Ureter (tissue), 1 donor: ENCODE measurements at regions not wholly inside any gene's neighbourhood (a gene's known extent, or its start where the extent isn't known, plus 50 kb on each side); places are given as distances from the start of the nearest gene placed in this dataset.

Experiments
- DNase-seq: peaks from one replicate; pipeline ENCODE4 v3.0.0-alpha.2; 2020; ENCODE audit warnings: low spot score
- donor health status: DM: yes; HTN: yes; CAD: no.

DNA sequence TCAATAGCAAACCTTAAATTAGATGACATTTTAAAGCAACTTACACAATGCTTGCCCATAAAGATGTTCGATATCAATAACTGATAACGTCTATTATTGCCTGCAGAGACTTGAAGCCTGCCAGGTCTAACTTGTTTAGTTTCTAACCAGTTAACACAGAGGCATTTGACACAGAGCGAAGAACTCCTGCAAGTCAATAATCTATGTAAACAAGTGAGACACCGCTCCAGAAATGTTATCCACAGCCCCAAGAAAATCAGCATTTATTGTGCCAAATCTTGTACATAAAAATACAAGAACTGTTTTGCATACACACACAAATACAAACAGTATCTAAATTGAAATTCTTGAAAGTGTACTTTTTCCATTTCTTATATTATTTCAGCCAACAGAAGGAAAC lies 236.0 kb upstream of the DIO3 start:
- no peak for DNase-seq

DNA sequence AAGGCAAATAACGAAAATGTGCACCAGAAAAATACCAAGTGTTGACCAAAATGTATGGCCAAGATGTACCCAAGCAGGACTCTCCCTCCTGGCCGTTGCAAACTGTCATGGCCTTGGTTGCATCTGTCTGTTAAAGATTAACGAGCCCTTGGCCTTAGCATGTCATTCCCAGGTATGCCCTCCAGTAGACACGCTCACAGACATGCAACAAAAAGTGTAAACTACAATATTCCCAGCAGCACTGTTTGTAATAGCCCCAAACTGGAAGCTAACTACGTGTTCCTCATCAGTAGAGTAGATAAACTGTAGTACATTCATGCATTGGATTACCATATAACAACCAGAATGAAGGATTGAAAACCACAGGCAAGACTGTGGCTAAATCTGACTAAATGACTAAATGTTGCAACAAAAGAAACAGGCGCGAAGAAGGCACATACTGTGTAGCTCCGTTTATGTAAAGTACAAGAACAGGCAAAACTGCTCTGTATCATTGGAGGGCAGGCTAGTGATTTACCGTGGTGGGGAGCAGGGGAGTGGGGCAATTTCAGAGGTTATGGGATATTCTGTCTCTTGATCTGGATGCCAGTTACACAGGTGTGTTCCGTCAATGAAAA lies 232.8 kb upstream of the DIO3 start:
- no peak for DNase-seq

DNA sequence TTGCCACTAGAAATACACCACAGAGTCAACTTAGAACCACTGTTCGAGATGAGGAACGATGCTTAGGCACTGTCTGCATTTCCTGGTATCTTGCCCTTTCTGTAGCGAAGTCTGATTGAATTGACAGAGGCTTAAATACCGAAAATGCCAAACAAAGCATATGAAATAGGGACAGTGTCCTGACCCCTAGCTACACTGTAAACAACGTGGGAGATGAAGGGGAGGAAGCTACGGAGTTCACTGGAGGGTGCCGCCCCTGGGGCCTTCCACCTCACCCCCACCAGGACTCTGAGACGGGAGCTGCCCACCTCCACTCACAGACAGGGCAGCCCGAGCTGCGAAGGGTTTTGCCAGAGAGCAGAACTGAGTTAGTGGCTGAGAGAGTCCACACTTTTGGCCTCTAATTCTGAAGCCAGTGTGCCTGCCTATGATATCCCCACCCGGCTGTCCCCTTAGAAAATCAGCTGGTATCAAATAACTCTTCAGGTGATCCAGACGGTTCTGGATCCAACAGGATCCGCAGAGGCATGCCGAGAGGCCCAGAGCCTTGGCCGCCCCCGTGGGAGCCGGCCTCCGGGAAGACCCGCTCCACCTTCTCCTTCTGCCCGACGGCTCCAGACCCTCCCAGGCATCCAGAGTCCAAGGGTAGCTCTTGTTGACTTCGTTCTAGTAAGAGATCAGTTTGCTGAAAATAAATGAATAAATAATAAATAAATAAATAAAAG lies 230.7 kb upstream of the DIO3 start:
- DNase-seq, result no peak

DNA sequence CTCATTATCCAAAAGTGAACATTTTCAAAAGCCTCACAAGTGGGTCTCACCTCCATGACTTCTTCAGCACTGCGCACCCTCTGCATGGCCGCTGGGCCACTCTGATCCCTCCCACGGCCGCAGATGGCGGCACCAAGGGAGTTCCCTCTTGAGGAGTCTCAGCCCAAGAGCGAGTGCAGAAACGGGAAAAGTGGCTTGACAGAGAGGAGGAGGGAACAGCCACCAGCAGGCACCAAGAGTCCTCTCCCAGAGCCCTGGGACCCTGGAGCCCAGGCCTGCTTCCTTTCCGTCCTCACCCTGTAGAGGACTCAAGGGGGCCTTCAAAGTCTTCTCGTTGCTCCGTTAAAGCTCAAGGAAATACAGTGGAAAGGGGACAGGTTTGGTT lies 230.2 kb upstream of the DIO3 start:
- no peak for DNase-seq

DNA sequence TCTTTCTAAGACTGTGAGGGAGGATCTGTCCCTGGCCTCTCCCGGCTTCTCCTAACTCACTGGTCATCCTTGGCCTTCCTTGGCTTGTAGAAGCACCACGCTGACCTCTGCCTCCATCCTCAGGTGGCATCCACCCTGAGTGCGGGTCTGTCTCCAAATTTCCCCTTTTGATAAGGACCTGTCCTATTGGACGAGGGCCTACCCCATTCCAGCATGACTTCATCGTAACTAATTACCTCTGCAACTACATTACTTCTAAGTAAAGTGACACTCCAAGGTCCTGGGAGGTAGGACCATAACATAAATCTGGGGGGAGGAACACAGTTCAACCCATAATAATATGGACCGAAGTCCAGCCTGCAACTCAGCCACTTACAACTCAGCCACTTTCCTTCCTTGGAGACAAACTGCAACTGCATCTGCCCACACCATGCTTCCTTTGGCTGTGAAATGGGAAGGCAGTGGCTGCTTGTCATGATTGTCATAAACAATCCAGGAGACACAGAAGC lies 229.6 kb upstream of the DIO3 start:
- no peak for DNase-seq

DNA sequence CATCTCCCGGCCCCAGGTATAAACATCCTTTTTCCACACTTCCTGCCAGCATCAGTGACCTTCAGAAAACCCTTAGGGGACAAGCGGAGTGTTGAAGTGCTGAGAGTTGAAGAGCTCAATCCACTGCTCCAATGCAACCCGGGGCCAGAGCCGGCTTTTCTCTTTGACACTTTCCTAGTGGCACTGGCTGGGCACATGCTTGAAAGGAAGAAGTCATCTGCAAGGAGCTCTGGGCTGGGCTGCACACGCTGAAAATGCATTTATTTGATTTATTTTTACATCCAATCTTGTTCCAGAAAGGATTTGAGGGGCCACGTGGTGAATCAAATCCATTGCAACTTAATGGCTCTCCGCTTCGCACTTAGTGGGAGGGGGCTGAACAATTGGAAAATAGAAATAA lies 229.0 kb upstream of the DIO3 start:
- DNase-seq, result no peak

DNA sequence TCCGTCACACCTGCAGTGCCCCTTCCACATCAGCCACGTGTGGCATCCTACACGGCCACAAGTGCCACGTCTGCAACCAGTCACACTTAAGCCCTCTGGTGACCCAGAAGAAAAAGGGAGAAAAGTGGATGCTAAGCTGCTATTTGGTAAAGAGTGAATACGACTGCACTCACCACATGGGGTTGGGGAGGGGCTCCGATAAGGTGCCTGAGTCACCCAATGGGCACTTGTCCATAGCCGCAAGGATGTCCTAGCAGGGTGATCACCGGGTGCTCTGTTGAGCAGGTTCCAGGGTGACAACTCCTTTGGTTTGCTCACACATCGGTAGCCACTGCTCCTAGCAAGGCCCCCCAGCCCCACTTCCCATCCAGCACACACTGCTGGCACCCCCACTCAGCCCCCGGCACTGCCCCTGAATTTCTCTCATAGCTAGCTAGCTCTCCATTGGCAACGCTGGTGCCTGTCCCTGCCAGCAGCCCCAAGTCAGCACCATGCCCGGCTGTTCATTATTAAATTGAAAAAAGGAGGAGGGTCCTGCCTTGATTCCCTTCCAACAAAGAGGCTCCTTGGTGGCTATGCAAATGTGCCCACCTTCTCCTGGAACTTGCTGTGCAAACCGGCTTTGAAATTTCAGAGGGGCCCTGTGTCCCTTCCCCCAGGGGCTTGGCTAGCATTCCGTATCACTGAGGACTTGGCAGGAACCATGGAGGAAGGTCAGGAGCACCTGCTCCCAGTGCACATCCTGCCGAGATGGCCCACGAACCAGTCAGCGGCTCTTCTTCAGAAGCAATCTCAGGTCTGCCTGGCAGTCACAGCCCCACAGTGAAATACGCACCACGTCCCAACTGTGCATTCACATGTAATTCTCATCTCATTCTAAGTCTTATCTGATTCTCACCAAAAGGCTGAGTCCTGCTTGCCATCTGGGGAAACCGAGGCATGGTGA lies 227.7 kb upstream of the DIO3 start:
- no peak for DNase-seq

DNA sequence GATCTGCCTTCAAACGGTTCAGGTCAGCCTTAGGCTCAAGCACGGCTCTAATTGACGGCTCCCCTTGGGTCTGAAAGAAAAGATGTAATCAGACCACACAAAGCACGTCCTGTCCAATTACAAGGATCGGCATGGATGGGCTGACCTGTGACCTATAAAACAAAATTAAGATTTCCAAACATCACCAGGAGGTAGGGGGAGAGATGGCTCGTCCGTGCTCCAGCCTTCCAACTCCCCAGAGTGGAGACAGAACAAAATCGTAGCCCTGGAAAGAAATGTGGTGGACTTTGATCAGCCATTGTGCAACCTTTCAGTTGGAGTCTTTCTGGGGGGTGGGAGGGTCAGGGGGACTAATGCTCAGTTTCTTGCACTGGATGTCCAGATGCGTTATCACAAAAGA lies 226.6 kb upstream of the DIO3 start:
- DNase-seq, result no peak

DNA sequence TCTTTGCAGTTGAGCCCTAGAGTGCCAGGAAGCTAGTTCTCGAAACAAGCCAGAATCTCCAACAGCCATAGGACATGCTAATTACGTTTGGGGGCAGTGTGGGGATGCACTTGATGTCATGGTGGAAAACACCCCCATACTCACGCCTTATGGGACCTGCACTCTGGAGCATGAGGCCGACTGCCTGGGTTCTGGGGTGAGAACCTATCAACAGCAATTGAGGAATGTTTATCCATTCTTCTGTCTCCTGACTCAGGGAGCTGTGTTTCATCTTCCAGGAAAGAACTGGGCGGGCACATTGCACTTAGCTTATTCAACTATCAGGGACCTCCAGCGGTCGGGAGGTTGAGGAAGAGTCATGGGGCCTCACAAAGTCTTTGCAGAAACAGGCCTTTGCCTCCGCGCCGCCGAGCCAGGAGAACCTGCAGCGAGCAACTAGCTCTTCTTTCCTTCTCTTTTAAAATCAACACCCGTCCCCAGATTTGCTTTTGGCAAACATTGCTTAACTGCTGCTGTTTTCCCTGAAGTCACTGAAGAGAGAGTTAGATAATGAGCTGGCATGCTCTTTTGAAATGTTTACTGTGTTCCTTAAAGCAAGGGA lies 226.1 kb upstream of the DIO3 start:
- peak; percentile 53 for DNase-seq

DNA sequence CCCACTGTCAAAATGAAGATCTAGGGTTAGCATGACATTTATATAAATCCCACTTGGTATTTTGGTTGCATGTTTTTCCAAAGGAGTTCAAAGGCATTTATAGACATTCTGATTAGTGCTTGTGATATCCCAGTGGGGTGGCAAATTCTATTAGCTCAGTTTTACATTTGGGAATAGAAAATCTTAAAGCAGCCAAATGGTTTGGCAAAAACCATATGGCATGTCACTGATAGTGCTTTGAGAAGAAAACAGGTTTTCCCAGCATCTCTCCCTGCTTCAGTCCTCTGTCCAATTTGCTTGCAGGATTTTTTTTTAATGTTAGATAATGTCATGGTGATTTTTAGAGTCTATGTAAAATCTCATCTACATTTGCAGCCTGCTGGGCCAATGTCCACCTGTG lies 225.1 kb upstream of the DIO3 start:
- no peak for DNase-seq

DNA sequence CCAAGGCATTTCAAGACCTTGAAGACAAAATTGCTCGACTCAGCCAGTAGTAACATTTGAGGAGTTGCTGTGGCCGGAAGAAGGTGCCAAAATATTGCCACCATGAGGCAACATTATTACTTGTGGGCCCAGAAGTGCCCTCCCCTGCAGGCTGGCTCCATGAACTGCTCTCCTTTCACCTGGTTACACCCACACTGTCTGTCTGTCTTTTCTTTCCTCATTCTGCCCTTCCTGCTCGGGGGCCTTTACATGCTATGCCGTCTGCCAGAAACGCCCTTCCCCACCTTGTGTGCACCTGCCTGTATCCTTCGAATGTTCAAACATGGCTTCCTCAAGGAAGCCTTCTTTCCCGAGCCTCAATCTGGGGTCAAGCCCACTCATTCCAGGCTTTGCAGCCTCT lies 224.2 kb upstream of the DIO3 start:
- DNase-seq, result no peak

DNA sequence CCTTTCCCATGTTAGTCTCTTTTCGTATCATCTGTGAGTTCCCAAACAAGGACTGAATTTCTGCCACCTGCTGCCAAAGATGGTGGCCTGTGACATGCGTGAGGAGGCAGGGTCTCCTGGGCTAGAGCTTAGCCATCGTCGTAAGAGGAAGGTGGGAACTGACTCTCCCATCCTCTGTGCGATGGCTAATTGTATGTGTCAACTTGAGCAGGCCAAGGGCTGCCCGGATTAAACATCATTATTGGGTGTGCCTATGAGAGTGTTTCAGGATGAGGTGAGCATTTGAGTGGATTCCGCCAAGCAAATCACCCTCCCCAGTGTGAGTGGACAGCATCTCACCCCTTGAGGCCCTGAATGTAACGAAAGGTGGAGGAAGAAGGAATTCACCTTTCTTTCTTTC lies 220.7 kb upstream of the DIO3 start:
- no peak for DNase-seq

DNA sequence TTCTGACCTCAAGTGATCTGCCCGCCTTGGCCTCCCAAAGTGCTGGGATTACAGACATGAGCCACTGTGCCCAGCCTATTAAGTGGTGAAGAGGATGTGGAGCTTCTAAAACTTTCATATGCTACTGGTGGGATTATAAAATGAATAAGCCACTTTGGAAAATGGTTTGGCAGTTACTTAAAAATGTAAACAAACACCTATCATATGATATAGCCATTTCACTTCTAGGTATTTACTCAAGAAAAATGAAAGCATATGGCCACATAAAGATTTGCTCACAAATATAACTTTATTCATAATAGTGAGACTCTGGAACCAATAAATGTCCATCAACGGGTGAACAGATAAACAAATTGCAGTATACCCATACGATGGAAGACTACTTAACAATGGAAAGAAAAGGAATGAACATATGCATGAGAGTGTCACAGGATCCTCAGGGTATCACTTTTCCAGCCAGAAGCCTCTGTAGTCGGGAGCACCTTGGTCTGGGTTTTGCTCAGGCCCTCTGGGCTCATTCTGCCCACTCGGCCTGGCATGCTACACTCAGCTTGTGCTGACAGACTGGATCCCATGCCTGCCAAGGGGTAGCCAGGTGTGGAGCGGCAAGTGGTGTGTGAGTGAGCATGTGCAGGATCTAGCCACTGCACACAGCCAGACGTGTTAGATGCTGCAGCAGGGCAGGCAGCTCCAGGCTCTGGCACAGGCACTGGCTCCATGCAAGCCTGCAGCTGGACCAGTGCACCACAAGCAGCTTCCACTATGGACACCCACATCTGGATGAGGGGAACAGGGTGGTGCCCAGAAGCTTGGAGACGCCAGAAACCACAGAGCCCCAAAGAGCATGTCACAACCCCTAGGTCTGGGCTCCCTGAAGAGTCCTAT lies 213.2 kb upstream of the DIO3 start:
- peak; percentile 18 for DNase-seq

DNA sequence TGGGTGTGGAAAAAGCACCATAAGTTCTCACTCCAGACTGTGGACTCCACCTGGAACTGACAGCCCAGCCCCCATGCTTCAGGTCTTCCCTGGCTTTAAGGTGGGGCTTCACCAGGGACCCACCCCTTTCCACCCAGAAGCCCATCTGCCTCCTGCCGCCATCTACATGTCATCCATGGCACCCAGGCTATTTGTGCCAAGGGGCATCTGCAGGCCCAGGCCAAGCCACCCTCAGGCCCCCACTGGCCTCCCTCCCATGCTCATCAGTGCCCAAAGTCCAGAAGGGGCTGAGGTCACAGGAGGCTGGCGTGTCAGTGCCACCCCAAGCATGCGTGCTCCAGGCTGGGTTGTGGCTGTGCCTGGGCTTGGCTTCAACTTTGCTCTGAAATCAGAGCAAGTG lies 212.2 kb upstream of the DIO3 start:
- DNase-seq, result peak; percentile 14

DNA sequence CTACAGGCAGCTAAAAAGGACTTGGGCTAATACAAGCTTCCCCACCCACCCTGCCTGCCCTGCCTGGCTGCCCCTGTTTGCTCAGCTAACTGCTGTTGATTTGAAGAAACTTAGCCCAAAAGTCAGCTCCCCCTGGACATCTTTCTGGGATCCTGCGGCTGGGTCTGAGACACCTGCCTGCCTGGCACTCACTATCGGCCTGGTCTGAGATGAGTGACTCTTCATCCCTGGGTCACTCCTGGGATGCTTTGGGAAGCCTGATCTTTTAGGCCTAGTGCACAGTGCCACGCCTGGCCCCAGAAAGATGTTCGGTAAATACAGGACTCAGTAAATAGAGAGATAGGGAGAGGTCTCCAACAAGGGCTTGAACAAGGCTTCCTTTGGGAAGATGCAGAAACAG lies 211.3 kb upstream of the DIO3 start:
- DNase-seq, result peak; percentile 26

DNA sequence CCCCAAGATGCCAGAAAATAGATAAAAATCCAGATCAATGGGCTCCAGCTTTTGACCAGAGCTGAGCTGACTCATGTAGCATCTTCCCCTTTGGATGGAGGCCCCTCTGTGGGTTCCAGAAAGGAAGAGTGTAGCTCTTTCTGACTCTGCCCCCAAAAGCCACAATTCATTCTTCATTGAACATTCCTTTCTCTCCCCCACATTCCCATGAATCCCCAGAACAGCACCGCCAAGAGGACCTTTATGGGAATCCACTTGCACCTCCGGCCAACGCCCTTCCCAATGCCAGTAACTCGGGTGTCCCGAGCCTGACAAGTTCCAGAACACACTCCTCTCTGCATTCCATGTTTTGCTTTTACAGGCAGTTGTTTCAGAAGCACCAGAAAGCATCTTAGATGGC lies 210.6 kb upstream of the DIO3 start:
- DNase-seq, result peak; percentile 25

DNA sequence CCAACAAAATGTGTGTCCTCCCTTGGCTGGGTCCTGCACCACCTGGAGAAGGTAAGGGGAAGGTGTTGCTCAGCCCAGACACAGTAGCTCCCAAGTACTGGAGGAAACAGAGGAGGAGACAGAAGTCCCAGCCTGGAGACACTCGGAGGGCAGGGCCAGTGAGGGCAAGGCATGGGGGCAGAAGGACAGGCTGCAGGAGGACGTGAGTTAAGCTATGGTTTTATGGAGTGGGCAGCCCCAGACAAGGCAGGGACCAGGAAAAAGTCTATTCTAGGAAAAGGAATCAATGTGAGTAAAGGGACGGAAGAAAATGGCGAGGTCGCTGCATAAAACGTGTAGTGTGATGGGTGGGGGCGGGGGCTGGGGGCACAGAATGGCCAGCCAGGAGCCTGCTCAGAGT lies 210.1 kb upstream of the DIO3 start:
- DNase-seq, result peak; percentile 32

DNA sequence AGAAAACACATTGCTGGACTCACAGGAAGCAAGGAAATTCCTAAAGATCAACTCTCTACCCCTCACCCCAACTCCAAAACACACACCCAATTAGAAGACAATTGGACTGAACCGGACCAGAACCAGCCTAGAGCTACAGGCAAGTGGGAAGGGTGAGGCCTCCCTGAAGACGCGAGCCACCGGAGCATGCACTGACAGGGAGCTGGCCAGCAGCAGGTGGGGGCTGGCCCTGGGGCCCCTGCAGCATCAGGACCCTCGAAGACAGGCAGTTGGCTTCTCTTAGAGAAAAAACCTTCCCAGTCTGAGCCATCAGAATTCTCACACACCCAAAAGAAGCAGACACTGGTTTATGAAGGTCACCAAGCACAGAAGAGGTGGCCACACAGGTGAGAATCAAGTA lies 209.5 kb upstream of the DIO3 start:
- peak; percentile 32 for DNase-seq

DNA sequence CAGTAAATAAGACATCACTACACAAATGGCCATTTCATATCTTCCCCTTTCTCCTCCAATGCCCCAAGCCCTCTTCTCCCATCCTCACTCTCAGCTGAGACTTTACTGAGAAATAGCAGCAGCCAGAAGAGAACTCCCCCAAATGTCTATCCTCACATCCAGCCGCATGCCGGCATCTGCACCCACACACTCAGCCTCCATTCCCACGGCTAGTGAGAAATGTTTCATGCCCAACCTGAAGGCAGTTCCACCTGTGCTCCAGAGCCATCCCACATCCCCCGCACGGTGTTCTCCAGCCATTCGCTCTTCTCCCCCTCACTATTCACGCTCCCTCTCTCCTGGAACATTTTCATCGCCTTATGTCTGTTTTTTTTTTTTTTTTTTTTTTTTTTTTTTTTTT lies 208.7 kb upstream of the DIO3 start:
- peak; percentile 27 for DNase-seq

DNA sequence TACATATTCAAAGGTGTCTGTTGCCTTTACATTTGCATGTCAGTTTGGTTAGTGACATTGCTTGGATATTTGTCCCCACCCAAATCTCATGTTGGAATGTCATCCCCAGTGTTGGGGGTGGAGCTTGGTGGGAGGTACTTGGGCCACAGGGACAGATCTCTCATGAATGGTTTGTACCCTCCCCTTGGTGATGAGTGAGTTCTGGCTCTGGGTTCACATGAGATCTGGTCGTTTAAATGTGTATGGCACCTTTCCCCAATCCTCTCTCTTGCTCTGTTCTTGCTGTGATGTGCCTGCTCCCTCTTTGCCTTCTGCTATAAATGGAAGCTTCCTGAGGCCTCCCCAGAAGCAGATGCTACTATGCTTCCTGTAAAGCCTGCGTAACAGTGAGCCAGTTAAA lies 207.9 kb upstream of the DIO3 start:
- peak; percentile 22 for DNase-seq

DNA sequence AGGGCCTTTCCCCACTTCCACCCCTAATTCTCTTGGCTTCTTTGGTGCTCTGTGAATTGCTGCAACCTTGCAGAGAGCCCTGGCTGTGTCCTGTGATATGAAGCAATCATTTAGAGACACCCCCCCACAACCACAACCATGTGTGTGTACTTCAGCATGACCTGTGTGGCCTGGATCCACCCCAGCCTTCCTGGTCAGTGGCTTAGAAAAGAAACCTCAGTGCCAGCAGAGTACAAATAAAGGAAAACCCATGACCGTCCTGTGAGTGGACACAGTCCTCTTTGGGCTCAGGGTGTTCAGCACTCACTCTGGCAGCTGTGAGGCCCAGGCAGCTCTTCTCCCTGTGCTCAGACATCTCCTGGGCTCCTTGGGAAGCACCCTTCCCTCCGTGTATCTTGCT lies 206.6 kb upstream of the DIO3 start:
- DNase-seq, result peak; percentile 24
